Gastroesophageal sphincter (tissue), 3 donors: ENCODE measurements at regions not wholly inside any gene's neighbourhood (a gene's known extent, or its start where the extent isn't known, plus 50 kb on each side); places are given as distances from the start of the nearest gene placed in this dataset.

Source experiments
- CTCF ChIP-seq, 4 experiments: fragments of 200-600 bp in 2 of 4; fragments of 450-650 bp in 2 of 4; sonication (generic) in 1 of 4; IDR thresholded peaks; one replicate each; pipeline ENCODE4 v1.5.1; 2017 to 2019; ENCODE audit warnings: antibody characterized with exemption in 4 of 4, mild to moderate bottlenecking in 2 of 4, moderate library complexity in 2 of 4
- POLR2A ChIP-seq, 2 donors: fragments of 450-650 bp; IDR thresholded peaks; one replicate each; pipeline ENCODE4 v1.6.1; 2017; ENCODE audit warnings: antibody characterized with exemption in 2 of 2, mild to moderate bottlenecking in 2 of 2, moderate library complexity in 1 of 2
- POLR2AphosphoS5 ChIP-seq: sonication (generic); formaldehyde crosslinking; IDR thresholded peaks from one replicate; pipeline ENCODE4 v1.6.1; 2017; ENCODE audit warnings: antibody characterized with exemption

GRCh38 chr3:190995156-190995555 is 132.7 kb upstream of the GMNC start:
- no peak for TF ChIP-seq POLR2A (IDR thresholded peaks at IDR 0.05)
- TF ChIP-seq CTCF (IDR thresholded peaks at IDR 0.05): no peak
- no peak for TF ChIP-seq POLR2AphosphoS5
